ENCODE measurements at regions not wholly inside any gene's neighbourhood (a gene's known extent, or its start where the extent isn't known, plus 50 kb on each side); places are given as distances from the start of the nearest gene placed in this dataset.

DNA sequence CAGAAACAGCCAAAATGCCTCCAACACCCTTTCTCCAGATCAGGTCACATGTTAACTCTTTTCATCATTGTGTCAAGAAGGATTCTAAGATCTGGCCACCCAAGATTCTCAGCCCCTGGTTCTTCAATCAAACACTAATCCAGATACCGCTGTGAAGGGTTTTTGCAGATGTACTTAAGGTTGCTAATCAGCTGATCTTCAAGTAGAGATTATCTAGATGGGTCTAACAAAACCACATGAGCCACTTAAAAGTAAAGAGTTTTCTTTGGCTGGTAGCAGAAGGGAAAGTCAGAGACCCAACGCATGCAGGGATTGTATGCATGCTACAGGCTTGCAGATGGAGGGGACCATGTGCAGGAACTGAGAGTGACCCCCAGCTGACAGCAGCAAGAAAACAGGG lies 267.9 kb downstream of the CDK5RAP2 start (continued):
- TF ChIP-seq ZBTB10 (tag by site-specific recombination; IDR thresholded peaks at IDR 0.05) (no peak), KLF8 (tag by site-specific recombination; IDR thresholded peaks at IDR 0.05) (no peak), ZNF23 (tag by site-specific recombination; IDR thresholded peaks at IDR 0.05; ENCODE audit: borderline replicate concordance) (no peak)
- TF ChIP-seq, protein P1, sequence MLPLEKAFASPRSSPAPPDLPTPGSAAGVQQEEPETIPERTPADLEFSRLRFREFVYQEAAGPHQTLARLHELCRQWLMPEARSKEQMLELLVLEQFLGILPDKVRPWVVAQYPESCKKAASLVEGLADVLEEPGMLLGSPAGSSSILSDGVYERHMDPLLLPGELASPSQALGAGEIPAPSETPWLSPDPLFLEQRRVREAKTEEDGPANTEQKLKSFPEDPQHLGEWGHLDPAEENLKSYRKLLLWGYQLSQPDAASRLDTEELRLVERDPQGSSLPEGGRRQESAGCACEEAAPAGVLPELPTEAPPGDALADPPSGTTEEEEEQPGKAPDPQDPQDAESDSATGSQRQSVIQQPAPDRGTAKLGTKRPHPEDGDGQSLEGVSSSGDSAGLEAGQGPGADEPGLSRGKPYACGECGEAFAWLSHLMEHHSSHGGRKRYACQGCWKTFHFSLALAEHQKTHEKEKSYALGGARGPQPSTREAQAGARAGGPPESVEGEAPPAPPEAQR (tag by site-specific recombination; IDR thresholded peaks at IDR 0.05) = no peak

DNA sequence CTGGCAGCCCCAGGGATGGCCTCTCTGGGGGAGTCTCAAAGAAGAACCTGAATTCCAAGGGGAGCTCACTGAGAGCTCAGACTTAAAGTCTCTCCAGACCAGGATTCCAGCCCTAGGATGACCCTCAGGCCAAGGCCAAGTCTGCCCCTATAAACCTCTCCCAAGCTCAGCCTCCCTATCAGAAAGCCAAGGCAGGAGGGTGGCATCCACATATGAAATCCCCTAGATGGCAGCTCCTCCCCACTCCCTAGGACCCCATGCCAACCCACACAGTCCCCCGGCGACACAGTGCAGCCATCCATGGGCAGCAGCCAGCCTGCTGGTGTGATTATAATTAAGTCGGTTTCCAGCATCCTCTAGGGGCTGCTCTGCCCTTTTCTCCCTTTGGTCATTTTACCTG lies 269.9 kb downstream of the CDK5RAP2 start:
- H3K27ac ChIP-seq (ENCODE audit: extremely low read depth, low read depth, low read length) = no peak overlapping the region
- H3K4me3 ChIP-seq (ENCODE audit: low read depth, low read length) = no peak overlapping the region
- POLR2A ChIA-PET = no interaction called here
- H3K9me3 ChIP-seq (ENCODE audit: control insufficient read depth, insufficient read depth, low read depth, low read length) = no peaks in the 10 kb centered on the region; the same call in 1 of the 2 replicates
- H3K36me3 ChIP-seq (ENCODE audit: control insufficient read depth in 2 of 2, insufficient read depth in 1 of 2, low read length in 2 of 2) = no peaks in the 10 kb centered on the region
- CTCF ChIA-PET = interaction anchor here (1.2 kb wide), 1 partner anchor 61 kb away, joined by 3 read pairs; no protein-coding TSS in a partner anchor
- H3K4me1 ChIP-seq (ENCODE audit: control insufficient read depth, insufficient read depth, low read length) = no peaks in the 10 kb centered on the region
- TF ChIP-seq ZNF600 (tag by site-specific recombination; IDR thresholded peaks at IDR 0.05) = no peak
- TF ChIP-seq ZNF341 (tag by site-specific recombination; IDR thresholded peaks at IDR 0.05; ENCODE audit: low read depth) = no peak
- no peak for TF ChIP-seq ZNF140 (tag by site-specific recombination; IDR thresholded peaks at IDR 0.05)
- no peak for TF ChIP-seq PRDM10 (tag by site-specific recombination; IDR thresholded peaks at IDR 0.05)
- TF ChIP-seq, protein P2, sequence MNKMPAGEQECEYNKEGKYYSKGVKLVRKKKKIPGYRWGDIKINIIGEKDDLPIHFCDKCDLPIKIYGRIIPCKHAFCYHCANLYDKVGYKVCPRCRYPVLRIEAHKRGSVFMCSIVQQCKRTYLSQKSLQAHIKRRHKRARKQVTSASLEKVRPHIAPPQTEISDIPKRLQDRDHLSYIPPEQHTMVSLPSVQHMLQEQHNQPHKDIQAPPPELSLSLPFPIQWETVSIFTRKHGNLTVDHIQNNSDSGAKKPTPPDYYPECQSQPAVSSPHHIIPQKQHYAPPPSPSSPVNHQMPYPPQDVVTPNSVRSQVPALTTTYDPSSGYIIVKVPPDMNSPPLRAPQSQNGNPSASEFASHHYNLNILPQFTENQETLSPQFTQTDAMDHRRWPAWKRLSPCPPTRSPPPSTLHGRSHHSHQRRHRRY (tag by site-specific recombination; IDR thresholded peaks at IDR 0.05) = no peak
- TF ChIP-seq TRIM28 (IDR thresholded peaks at IDR 0.05; ENCODE audit: borderline replicate concordance, low read length) = no peak
- TF ChIP-seq ZNF280C (tag by site-specific recombination; IDR thresholded peaks at IDR 0.05) = no peak
- TF ChIP-seq, protein P3, sequence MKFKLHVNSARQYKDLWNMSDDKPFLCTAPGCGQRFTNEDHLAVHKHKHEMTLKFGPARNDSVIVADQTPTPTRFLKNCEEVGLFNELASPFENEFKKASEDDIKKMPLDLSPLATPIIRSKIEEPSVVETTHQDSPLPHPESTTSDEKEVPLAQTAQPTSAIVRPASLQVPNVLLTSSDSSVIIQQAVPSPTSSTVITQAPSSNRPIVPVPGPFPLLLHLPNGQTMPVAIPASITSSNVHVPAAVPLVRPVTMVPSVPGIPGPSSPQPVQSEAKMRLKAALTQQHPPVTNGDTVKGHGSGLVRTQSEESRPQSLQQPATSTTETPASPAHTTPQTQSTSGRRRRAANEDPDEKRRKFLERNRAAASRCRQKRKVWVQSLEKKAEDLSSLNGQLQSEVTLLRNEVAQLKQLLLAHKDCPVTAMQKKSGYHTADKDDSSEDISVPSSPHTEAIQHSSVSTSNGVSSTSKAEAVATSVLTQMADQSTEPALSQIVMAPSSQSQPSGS (tag by site-specific recombination; IDR thresholded peaks at IDR 0.05; ENCODE audit: low read depth) = no peak
- TF ChIP-seq REST (tag by site-specific recombination; IDR thresholded peaks at IDR 0.05) = no peak
- no peak for TF ChIP-seq ZNF404 (tag by site-specific recombination; IDR thresholded peaks at IDR 0.05)
- TF ChIP-seq, protein P4, sequence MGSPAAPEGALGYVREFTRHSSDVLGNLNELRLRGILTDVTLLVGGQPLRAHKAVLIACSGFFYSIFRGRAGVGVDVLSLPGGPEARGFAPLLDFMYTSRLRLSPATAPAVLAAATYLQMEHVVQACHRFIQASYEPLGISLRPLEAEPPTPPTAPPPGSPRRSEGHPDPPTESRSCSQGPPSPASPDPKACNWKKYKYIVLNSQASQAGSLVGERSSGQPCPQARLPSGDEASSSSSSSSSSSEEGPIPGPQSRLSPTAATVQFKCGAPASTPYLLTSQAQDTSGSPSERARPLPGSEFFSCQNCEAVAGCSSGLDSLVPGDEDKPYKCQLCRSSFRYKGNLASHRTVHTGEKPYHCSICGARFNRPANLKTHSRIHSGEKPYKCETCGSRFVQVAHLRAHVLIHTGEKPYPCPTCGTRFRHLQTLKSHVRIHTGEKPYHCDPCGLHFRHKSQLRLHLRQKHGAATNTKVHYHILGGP (tag by site-specific recombination; IDR thresholded peaks at IDR 0.05) = no peak

Data from HEK293 (cell line).